Peyer's patch (tissue), 4 donors: ENCODE measurements at regions not wholly inside any gene's neighbourhood (a gene's known extent, or its start where the extent isn't known, plus 50 kb on each side); places are given as distances from the start of the nearest gene placed in this dataset.

ENCODE experiments used
- DNase-seq, 3 donors: peaks; one replicate each; pipeline ENCODE4 v3.0.0-alpha.2; 2017 to 2019
- H3K27ac ChIP-seq, 4 donors: fragments of 200-600 bp; sonication (generic); one replicate each; pipeline ENCODE4 v1.5.1; 2016 to 2019
- H3K27me3 ChIP-seq, 2 donors: fragments of 200-600 bp; sonication (generic); one replicate each; pipeline ENCODE4 v1.5.1; 2019
- H3K36me3 ChIP-seq, 3 donors: fragments of 200-600 bp; sonication (generic); one replicate each; pipeline ENCODE4 v1.5.1; 2016 to 2019
- H3K4me1 ChIP-seq, 4 donors: fragments of 200-600 bp; sonication (generic); one replicate each; pipeline ENCODE4 v1.5.1; 2016 to 2019
- H3K4me3 ChIP-seq, 4 donors: fragments of 200-600 bp; sonication (generic); 1 replicate in 3 of 4; 2 replicates in 1 of 4; pipeline ENCODE4 v1.5.1; 2016 to 2019; ENCODE audit warnings: mild to moderate bottlenecking in 1 of 4
- H3K9me3 ChIP-seq, 4 donors: fragments of 200-600 bp; sonication (generic); one replicate each; pipeline ENCODE4 v1.5.1; 2016 to 2019; ENCODE audit warnings: mild to moderate bottlenecking in 1 of 4
- CTCF ChIP-seq, 6 experiments: fragments of 450-650 bp in 4 of 6; fragments of 200-600 bp in 2 of 6; sonication (generic) in 1 of 6; IDR thresholded peaks; one replicate each; pipeline ENCODE4 v1.5.1; 2017 to 2019; ENCODE audit warnings: antibody characterized with exemption in 6 of 6, mild to moderate bottlenecking in 3 of 6, moderate library complexity in 1 of 6
- POLR2A ChIP-seq, 2 donors: fragments of 450-650 bp; IDR thresholded peaks; one replicate each; pipeline ENCODE4 v1.5.1; 2017; ENCODE audit warnings: antibody characterized with exemption in 2 of 2, mild to moderate bottlenecking in 2 of 2, moderate library complexity in 2 of 2

- Histone ChIP-seq H3K27me3 (no peaks in the 10 kb centered on the region), H3K4me3 (peak overlapping the region in 2 of 4 donors; percentile 26 to 29), H3K36me3 (no peaks in the 10 kb centered on the region), H3K9me3 (no peaks in the 10 kb centered on the region), H3K4me1 (peaks cover 0 to 10% (median 0%) of the 10 kb centered on the region in 4 donors), H3K27ac (peak overlapping the region in 1 of 4 donors; percentile 9)
- TF ChIP-seq POLR2A (IDR thresholded peaks at IDR 0.05) (no peak), CTCF (IDR thresholded peaks at IDR 0.05) (peak; percentile 29 to 88 (median 78))
- DNase-seq, result peak; percentile 22 to 79 (median 77)
Observed at GRCh38 chr18:24726727-24727492, 266.5 kb downstream of the HRH4 start.

- Histone ChIP-seq H3K27me3 (no peaks in the 10 kb centered on the region), H3K27ac (no peak overlapping the region), H3K4me3 (no peak overlapping the region), H3K9me3 (no peaks in the 10 kb centered on the region), H3K4me1 (peaks cover 0 to 10% (median 0%) of the 10 kb centered on the region in 4 donors), H3K36me3 (no peaks in the 10 kb centered on the region)
- TF ChIP-seq CTCF (IDR thresholded peaks at IDR 0.05) (peak in 1 of 6 experiments; percentile 17), POLR2A (IDR thresholded peaks at IDR 0.05) (no peak)
- DNase-seq, result no peak
Observed at GRCh38 chr18:24727685-24728084, 267.2 kb downstream of the HRH4 start.

- Histone ChIP-seq H3K36me3 (no peaks in the 10 kb centered on the region), H3K9me3 (no peaks in the 10 kb centered on the region), H3K4me3 (no peak overlapping the region), H3K27me3 (no peaks in the 10 kb centered on the region), H3K27ac (peak overlapping the region in 1 of 4 donors; percentile 9), H3K4me1 (peaks cover 0 to 10% (median 0%) of the 10 kb centered on the region in 4 donors)
- DNase-seq, result no peak
- TF ChIP-seq CTCF (IDR thresholded peaks at IDR 0.05) (no peak), POLR2A (IDR thresholded peaks at IDR 0.05) (no peak)
Observed at GRCh38 chr18:24731158-24731557, 270.7 kb downstream of the HRH4 start.

- peaks cover 0 to 10% (median 0%) of the 10 kb centered on the region in 4 donors for H3K4me1 ChIP-seq
- no peak for DNase-seq
- no peaks in the 10 kb centered on the region for H3K9me3 ChIP-seq
- TF ChIP-seq CTCF (IDR thresholded peaks at IDR 0.05) (no peak), POLR2A (IDR thresholded peaks at IDR 0.05) (no peak)
- H3K36me3 ChIP-seq, result no peaks in the 10 kb centered on the region
- H3K27ac ChIP-seq, result no peak overlapping the region
- no peaks in the 10 kb centered on the region for H3K27me3 ChIP-seq
- H3K4me3 ChIP-seq, result no peak overlapping the region
Observed at GRCh38 chr18:24731981-24732380, 271.5 kb downstream of the HRH4 start.

GRCh38 chr18:24734058-24734457, 273.6 kb downstream of the HRH4 start:
- Histone ChIP-seq H3K27me3 (no peaks in the 10 kb centered on the region), H3K4me1 (peaks cover 0 to 10% (median 0%) of the 10 kb centered on the region in 4 donors), H3K9me3 (no peaks in the 10 kb centered on the region), H3K4me3 (no peak overlapping the region), H3K36me3 (no peaks in the 10 kb centered on the region), H3K27ac (no peak overlapping the region)
- TF ChIP-seq POLR2A (IDR thresholded peaks at IDR 0.05) (no peak), CTCF (IDR thresholded peaks at IDR 0.05) (peak in 4 of 6 experiments; percentile 7 to 54 (median 49))
- peak in 1 of 3 donors; percentile 53 for DNase-seq
